SH-SY5Y (cell line): ENCODE measurements at regions not wholly inside any gene's neighbourhood (a gene's known extent, or its start where the extent isn't known, plus 50 kb on each side); places are given as distances from the start of the nearest gene placed in this dataset.

Experiments
- GATA2 ChIP-seq: IDR thresholded peaks from 2 replicates; pipeline ENCODE4 v1.6.1; 2011; ENCODE audit warnings: mild to moderate bottlenecking, low read depth, low read length
- GATA3 ChIP-seq: IDR thresholded peaks from 2 replicates; pipeline ENCODE4 v1.6.1; 2011; ENCODE audit warnings: low read depth, mild to moderate bottlenecking, low read length, moderate library complexity

DNA sequence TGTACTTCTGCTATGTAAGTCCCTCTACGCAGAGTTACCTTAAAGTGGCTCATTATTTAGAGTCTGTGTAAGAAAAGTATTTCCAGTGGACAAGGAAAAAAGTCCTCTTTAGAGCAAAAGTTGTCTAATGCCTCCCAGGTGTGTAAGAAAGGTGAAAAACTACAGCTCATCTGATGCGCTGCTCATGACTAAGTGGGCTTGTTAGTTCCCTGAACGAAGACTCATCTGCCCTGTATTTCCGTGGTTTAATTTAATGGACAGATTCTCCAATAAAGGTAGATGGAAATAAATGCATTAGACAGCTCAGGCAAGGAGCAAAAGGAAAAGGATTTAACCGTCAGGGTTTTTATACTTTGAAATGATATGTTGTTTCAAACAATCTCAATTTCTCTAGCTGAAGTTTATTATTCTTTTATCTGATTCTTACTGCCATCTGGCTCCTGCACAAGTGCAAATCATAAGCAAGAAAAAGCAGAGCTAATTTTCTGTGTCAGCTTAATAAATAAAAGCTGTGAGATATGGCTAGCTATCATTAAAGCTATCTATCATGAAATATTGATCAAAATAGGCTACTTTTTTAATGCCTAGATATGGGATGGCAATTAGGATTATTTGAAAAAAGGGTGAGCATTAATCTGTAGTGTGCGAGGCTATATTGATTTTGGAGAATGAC is 73.7 kb upstream of the PCDH9 start:
- TF ChIP-seq GATA3: no peak; the same call in 1 of the 2 replicates
- TF ChIP-seq GATA2: no peak

- TF ChIP-seq GATA2: no peak
- no peak for TF ChIP-seq GATA3
Measured at GRCh38 chr13:67299751-67300150, 69.6 kb upstream of the PCDH9 start.

DNA sequence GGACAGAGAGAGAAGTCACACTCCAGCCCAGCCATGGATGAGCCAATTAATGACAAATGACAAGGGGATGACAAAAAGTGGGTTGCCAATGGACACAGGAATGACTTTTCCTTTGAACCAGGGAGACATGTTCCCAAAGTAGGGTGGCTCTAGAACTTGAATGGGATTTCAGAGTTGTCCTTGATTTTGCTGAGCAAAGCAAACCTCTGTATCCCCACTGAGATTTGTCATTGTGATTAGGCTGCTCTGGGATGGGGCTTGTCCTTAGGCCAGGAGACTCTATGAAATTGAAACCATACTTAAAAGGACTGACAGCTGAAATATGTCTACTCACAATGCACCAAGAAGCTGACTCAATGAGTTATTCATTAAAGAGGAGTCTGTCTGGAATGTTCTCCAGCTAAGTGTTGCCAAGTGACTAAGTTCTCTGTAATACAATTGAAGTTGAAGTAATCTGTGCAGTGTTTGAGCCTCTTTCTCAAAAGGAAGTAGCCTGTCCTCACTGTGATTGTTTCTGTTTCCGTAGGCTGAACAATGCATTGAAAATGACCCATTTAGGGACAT is 69.0 kb upstream of the PCDH9 start:
- TF ChIP-seq GATA2 (no peak), GATA3 (no peak)

DNA sequence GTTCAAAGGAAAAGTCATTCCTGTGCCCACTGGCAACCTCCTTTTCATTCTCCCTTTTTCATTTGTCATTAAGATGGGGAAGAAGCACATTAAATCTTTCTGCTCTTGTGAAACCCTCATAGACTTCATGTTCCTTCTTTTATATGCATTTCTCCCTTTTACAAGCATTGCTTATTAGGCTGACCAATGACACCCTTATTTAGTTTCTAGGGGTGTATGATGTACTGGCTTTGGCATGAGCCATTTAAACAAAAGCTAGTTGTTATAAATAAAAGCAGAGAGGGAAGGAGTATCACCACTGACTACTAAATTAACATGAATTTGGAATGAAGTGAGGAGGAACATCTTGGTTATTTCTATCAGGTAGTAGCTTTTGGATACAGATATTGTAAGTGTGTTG is 68.2 kb upstream of the PCDH9 start:
- TF ChIP-seq GATA2 (no peak), GATA3 (no peak)

DNA sequence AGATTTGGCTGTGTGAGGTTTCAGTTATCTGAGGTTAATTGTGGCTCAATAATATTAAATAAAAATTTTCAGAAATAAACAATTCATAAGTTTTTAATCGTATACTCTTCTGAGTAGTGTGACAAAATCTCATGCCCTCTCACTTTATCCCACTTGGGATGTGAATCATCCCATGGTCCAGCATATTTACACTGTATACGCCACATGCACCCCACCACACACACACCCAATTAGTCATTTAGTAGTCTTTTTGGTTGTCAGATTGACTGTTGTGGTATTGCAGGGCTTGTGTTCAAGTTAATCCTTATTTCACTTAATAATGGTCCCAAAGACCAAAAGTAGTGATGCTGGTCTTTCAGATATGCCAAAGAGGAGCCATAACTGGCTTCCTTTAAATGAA is 66.4 kb upstream of the PCDH9 start:
- TF ChIP-seq GATA2 (no peak), GATA3 (no peak)

DNA sequence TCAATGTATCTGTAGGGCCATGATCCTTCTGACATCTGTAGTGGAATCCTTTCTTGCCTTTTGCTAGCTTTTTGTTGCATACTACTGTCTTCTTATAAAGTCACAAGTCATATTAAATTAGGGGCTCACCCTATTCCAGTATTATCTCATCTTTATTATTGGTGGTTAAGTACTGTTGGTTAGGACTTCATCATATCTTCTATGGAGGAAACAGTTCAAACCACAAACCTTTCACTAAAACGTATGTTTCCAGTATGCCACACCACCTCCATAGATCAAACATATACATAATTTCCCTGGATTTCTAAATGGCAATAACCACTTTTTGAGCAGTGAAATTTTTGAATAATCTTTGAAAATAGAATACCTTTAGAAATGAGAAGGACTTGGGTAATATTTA is 62.8 kb upstream of the PCDH9 start:
- no peak for TF ChIP-seq GATA3
- TF ChIP-seq GATA2: no peak

- TF ChIP-seq GATA2 (no peak), GATA3 (no peak)
Measured at GRCh38 chr13:67285611-67286010, 55.5 kb upstream of the PCDH9 start.

DNA sequence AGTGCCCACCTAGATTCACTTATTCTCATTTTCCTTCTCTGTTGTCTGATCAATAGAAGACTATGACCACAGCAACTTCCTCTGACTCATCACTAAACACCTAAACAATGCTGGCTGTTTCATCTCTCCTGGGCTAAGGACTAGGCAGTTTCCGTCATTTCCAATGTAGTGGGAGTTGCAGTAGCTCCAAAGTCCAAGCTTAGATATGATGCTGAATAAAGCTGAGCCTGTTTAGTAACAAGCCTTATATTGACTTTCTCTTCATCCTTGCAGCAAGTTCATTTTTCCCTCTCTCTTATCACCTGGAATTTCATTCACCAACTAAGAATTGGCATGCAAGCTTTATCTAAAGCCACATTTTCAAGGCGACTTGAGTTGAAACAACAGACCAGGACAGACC is 53.5 kb upstream of the PCDH9 start:
- no peak for TF ChIP-seq GATA3
- no peak for TF ChIP-seq GATA2

DNA sequence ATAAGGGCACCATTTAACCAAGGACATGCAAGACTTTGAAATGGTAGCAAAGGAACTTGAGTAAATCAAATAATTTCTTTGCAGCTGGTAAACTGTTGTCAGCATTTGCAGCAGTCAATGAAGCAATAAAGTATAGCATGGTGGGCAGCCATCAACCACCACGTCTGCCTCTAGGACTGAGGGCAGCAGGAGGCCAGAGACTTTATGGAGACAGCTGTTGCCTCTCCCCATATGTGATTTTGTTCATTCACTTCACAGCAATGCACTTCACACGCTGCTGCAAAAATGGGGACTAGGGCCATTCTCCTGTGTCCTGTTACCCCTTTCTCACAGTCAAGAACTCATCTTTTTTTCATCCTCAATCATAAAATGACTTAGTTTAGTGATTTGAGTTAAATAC is 51.3 kb upstream of the PCDH9 start:
- TF ChIP-seq GATA2: no peak
- no peak for TF ChIP-seq GATA3
